Osteocyte (in vitro differentiated cells): ENCODE measurements at regions not wholly inside any gene's neighbourhood (a gene's known extent, or its start where the extent isn't known, plus 50 kb on each side); places are given as distances from the start of the nearest gene placed in this dataset.

ENCODE experiments used
- DNase-seq: peaks from one replicate; pipeline ENCODE4 v3.0.0; 2021; ENCODE audit warnings: mixed read lengths; ENCODE audit not compliant: unreplicated experiment; ENCODE audit errors: extremely low spot score
- H3K27ac Mint-ChIP-seq: one replicate; pipeline ENCODE4 v1.8.0; 2021; ENCODE audit warnings: mild to moderate bottlenecking, mixed read lengths; ENCODE audit not compliant: unreplicated experiment
- H3K27me3 Mint-ChIP-seq: one replicate; pipeline ENCODE4 v1.8.0; 2021; ENCODE audit warnings: mixed read lengths; ENCODE audit not compliant: unreplicated experiment
- H3K36me3 Mint-ChIP-seq: one replicate; pipeline ENCODE4 v1.8.0; 2021; ENCODE audit warnings: mixed read lengths; ENCODE audit not compliant: unreplicated experiment
- H3K4me1 Mint-ChIP-seq: one replicate; pipeline ENCODE4 v1.8.0; 2021; ENCODE audit warnings: mixed read lengths; ENCODE audit not compliant: unreplicated experiment
- H3K4me3 Mint-ChIP-seq: one replicate; pipeline ENCODE4 v1.8.0; 2021; ENCODE audit warnings: mild to moderate bottlenecking, moderate library complexity, mixed read lengths; ENCODE audit not compliant: unreplicated experiment
- H3K9me3 Mint-ChIP-seq: one replicate; pipeline ENCODE4 v1.8.0; 2021; ENCODE audit warnings: mixed read lengths; ENCODE audit not compliant: unreplicated experiment
- TF ChIP-seq, protein P1 (sequence below): fragments of 200-600 bp; sonication (generic); IDR thresholded peaks from 2 replicates; pipeline ENCODE4 v1.5.0; 2021; ENCODE audit warnings: antibody characterized with exemption, mild to moderate bottlenecking, moderate library complexity

DNA sequence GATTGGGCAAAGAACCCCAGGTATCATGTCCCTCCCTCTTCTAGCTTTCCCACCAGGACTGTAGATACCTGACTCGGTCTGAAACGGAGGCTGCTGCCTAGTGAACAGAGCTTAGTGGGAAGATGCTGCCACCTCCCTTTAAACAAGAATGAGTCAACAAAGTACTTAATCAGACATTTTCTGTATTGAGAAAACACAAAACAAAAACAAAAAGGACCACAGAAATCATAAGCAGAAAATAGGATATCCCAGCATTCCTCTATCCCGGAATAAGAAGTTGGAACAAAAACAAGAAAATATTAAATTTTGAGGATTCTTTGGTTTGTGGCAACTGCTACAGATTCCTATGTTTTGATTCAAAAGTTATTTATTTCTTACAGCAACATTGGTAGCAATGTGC is 51.7 kb upstream of the COL8A1 start:
- TF ChIP-seq, protein P1, sequence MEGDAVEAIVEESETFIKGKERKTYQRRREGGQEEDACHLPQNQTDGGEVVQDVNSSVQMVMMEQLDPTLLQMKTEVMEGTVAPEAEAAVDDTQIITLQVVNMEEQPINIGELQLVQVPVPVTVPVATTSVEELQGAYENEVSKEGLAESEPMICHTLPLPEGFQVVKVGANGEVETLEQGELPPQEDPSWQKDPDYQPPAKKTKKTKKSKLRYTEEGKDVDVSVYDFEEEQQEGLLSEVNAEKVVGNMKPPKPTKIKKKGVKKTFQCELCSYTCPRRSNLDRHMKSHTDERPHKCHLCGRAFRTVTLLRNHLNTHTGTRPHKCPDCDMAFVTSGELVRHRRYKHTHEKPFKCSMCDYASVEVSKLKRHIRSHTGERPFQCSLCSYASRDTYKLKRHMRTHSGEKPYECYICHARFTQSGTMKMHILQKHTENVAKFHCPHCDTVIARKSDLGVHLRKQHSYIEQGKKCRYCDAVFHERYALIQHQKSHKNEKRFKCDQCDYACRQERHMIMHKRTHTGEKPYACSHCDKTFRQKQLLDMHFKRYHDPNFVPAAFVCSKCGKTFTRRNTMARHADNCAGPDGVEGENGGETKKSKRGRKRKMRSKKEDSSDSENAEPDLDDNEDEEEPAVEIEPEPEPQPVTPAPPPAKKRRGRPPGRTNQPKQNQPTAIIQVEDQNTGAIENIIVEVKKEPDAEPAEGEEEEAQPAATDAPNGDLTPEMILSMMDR, result peak; percentile 30
- peak overlapping the region; percentile 79 for H3K27ac Mint-ChIP-seq
- peak overlapping the region; percentile 21 for H3K4me3 Mint-ChIP-seq
- H3K9me3 Mint-ChIP-seq, result peaks cover 17% of the 10 kb centered on the region
- no peaks in the 10 kb centered on the region for H3K27me3 Mint-ChIP-seq
- peaks cover 13% of the 10 kb centered on the region for H3K4me1 Mint-ChIP-seq
- DNase-seq, result no peak
- peaks cover 5% of the 10 kb centered on the region for H3K36me3 Mint-ChIP-seq

DNA sequence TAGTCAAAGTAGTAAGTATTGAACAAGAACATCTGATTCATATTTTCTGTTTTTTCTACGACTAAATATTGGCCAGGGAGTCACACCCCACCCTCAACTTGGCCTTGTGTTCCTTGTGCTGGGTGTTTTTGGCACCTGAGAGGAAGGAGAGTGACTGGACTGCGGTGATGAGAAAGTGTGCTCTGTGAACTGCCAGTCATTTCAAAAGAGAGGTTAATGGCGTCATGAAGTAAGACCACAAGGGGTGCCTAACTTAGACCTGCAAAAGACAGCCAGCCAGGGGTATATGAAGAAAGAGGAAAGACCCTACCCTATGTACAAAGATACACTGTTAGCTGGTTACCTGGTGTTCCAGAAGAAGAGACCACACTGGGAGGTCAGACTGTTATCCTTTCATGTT is 58.4 kb upstream of the COL8A1 start:
- no peak for DNase-seq

DNA sequence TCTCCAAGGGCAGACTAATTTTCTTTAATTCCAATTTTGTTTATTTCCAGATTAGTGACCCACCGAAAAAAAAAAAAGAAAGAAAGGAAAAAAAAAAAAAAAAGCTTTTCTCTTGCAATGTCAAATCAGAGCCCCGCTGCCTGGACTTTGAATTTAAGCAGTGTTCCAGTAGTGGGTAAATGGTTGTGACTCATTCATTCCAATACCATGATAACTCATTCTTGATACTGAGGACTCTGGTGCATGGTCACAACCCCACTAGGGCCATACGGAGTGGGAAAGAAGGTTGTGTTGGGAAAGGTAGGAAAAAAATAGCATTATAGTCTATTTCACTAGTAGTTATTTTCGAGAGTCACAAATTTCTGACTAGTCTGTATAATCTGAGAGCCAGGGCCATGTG is 59.1 kb upstream of the COL8A1 start:
- Mint-ChIP-seq H3K4me3 (no peak overlapping the region), H3K27ac (no peak overlapping the region), H3K27me3 (no peaks in the 10 kb centered on the region), H3K4me1 (peaks cover 19% of the 10 kb centered on the region), H3K36me3 (peaks cover 6% of the 10 kb centered on the region), H3K9me3 (peaks cover 12% of the 10 kb centered on the region)
- TF ChIP-seq, protein P1, result no peak
- no peak for DNase-seq

More for the DNA sequence above, 58.4 kb upstream of the COL8A1 start:
- Mint-ChIP-seq H3K9me3 (peaks cover 12% of the 10 kb centered on the region), H3K36me3 (peaks cover 4% of the 10 kb centered on the region), H3K27me3 (no peaks in the 10 kb centered on the region), H3K27ac (no peak overlapping the region), H3K4me3 (no peak overlapping the region), H3K4me1 (peaks cover 19% of the 10 kb centered on the region)
- TF ChIP-seq, protein P1, result no peak

DNA sequence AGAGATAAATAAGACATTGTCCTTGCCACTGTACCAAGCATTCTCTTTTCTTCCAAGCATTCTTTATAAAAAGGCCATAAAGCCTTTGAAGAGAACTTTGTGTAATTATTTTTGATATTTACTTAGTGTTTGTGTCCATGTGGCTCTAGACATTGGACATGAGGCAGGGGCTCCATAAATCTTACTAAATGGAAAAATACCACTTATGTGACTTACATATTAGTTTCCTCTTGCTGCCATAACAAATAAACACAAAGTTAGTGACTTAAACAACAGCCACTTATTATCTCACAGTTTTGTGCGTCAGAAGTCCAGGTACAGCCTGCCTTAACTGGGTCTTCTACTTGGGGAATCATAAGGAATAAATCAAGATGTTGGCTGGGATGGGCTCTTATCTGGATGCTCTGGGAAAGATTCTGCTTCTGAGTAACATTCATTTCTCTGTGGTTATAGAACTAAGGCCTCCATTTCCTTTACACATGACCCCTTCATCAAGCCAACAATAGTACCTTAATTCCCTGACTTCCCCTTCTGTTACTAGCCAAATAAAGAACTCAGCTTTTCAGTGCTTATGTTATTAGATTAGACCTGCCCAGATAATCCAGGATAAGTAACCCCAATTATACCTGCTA is 59.9 kb upstream of the COL8A1 start:
- Mint-ChIP-seq H3K36me3 (peaks cover 8% of the 10 kb centered on the region), H3K4me1 (peaks cover 19% of the 10 kb centered on the region), H3K9me3 (peaks cover 12% of the 10 kb centered on the region), H3K27me3 (no peaks in the 10 kb centered on the region), H3K4me3 (no peak overlapping the region), H3K27ac (no peak overlapping the region)
- no peak for DNase-seq
- TF ChIP-seq, protein P1, result no peak

DNA sequence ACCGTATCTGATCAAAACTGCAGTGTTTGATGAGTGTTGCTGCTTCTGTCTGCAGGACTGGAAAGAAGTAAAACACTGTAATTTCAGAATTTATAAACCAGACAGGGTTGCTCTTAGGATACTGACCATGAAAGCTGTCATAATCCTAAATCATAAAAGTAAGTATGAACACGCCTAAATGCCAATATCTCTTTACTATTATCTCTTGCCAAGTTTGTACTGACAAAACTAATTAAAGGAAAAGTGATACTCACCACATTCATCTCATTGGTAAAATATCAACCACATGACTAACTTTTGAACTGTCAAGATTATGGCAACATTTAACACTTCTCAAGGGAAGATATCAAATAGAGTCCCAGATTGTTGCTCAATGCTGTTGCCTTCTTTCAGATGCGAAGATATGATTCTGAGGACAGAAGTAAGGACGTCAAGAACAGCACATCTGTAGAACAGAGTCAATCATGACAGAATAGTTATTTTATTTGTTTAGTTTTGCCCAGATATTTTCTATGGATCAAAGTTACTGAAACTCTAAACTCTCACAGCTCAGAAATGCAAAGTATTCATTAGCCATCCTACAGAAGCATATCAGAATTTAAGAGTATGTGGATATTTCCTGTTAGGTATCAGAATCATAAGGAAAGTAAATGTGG is 61.4 kb upstream of the COL8A1 start:
- Mint-ChIP-seq H3K9me3 (peaks cover 10% of the 10 kb centered on the region), H3K36me3 (peaks cover 8% of the 10 kb centered on the region), H3K4me1 (peaks cover 19% of the 10 kb centered on the region), H3K27me3 (no peaks in the 10 kb centered on the region), H3K27ac (no peak overlapping the region), H3K4me3 (no peak overlapping the region)
- no peak for DNase-seq
- TF ChIP-seq, protein P1, result no peak
